ENCODE measurements at regions not wholly inside any gene's neighbourhood (a gene's known extent, or its start where the extent isn't known, plus 50 kb on each side); places are given as distances from the start of the nearest gene placed in this dataset.
"Not testable (repeated sequence)": the region's sequence is repeated elsewhere in the genome, so short reads cannot be mapped to it uniquely, and the experiment has no call there.

DNA sequence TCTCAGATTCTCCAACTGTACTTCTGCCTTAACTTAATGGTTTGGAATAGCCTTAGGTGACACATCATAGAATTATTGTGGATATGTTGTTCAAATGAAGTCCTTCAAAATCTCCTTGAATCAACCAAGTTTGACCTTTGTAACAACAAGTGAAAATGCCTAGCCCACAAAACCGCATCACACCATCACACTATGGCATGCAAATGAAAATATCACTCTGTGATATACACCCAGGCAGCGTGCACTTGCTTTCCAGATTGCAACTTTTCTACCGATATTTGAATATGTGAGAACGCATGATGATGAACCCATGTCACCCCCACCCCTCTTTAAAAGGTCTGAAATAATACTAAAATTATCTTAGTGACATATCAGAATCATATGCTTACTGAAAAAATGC lies 656.7 kb downstream of the GABRG1 start:
- DNase-seq = no peak

DNA sequence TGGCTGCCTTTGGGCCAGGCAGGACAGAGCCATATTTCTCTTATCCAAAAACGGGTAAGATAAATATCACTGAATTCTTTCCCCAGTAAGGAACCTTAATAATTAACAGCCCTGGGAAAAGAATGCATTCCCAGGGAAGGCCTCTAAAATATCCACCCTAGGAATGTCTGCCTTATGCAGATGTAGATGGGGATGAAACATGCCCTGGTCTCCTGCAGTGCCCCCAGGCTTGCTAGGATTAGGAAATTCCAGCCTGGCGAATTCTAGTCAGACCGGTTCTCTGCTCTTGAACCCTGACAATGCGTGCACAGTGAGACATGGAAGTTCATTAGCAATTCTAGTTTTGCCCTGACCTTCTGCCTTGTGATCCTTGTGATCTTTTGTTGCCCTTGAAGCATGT lies 663.7 kb downstream of the GABRG1 start:
- not testable (repeated sequence) for DNase-seq

DNA sequence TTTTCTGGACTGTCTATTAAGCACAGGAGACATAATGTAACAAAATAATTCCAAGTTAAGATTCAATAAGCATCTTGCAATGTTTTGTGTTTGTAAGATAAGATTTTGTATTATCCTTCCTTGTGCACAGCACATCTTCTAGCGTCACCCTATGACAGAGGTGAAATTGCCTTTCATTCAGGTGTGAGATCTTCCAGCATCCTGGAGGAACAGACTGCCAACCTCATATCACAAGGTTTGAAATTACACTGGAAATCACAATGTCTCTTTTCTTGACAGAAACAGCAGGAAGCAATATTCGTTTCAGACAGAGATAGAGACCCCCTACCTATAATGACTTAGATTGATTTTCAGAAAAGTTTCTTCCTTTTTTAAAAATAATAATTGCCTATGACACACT lies 668.6 kb downstream of the GABRG1 start:
- no peak for DNase-seq

DNA sequence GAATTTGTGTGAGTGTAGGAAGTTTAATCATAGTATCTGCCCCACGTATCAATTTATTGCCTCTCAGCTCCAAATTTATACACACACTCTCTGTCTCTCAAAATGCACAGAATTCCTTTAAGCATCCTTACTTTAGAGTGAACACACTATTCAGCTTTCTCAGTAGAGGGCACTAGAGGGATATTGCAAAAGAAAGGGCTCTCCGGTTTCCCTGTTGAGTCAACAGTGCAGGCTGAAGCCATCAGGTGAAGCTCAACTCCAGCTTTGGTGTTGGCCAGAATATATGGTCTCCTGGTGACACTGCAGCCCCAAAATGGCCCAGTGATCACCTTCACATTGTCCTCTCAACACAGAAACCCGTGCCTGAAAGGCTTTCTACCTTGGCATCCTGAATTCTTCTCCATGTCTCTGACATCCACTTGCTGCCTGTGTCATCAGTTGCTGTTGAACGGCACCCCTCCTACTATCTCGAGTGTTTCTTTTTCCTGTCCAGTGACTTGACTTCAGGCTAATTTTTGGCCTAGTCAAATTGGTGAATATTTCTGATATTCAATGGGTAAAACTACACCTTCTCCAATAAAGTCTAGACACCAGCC lies 670.5 kb downstream of the GABRG1 start:
- peak; percentile 17 for DNase-seq

DNA sequence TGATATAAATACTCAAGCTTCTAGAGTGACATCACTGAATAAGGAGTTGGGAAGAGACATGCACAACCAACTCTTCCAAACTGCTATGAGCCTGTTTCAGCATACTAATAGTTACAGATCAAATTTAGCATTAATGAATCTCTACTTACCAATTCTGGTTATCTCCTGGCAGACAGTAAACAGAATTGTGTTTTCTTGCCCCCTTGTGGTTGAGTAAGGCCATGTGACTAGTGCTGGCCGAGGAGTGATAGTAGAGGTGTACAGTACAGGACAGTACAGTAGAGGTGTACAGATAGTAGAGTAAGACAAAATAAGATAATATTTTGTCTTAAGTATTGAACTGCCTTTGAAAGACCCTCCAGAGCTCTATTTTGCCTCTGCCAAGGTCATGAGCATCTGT lies 681.4 kb downstream of the GABRG1 start:
- peak; percentile 3 for DNase-seq

DNA sequence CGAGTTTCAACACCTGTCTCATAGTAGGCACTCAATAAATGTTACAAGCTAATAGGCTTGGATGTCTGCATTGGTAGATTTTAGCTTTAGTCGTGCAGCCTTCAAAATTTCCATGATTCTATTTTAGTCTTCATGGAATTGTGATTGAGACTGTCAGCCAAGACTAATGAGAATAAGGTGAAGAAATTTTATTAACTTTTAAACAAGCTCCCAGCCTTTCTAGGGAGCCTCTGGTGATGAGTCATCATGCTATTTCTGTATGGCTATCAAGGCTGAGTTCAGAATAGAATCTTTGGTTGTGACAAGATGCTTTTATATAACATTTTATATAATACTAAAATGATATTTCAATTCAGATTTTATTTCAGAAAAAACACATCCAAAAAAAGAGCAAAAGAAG lies 685.8 kb downstream of the GABRG1 start:
- no peak for DNase-seq

DNA sequence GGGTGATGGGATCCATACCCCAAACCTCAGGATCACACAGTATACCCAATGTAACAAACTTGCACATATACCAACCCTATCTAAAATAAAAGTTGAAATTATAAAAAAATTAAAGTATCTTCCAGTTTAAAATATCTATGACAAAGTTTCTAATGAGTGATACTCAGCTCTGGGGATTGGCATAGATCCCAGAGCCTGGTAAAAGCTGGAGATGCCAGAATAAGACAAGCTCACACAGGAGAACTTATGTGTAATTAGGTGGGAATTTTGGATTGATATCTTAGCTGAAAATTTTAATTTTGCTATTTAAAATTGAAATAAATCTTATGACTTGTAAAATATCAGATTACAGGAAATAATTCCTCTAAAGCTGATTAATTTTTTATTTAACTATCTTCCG lies 686.5 kb downstream of the GABRG1 start:
- DNase-seq = no peak

DNA sequence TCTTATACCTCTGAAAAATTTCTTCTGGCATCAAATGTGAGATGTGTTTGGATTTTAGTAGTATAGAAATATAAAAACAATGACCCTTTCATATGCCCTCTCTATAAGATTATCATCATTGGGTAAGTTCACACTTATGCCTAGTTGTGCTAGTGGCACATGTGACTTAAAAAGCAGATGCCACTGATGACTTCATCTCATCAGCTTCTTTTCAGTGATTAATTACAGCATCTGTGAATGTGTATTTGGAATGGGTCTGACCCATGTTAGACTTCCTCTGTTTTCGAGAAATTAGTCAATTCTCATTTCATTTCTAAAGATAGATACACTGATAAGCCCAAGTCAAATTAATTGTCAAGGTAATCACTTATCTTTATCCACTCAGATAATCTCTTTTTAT lies 698.7 kb downstream of the GABRG1 start:
- DNase-seq = no peak

DNA sequence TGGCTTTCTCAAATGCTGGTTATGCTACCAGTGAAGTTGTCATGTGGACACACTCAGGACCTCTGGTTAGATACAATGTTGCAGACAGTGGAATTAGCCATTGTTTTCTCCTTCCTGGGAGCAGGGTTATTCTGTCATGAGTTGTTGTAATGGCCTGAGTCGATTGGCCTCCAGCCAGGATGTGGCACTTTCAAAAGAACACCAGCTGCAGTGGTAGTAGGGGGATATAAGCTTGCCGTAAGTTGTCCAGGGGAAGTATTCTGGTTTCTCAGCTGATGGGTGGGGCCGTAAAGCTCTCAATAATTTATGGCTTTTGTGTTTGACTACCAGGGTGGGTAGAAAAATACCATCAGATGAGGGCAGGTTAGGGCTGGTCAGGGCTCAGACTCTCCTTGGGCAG lies 697.5 kb upstream of the GNPDA2 start:
- DNase-seq = no peak

DNA sequence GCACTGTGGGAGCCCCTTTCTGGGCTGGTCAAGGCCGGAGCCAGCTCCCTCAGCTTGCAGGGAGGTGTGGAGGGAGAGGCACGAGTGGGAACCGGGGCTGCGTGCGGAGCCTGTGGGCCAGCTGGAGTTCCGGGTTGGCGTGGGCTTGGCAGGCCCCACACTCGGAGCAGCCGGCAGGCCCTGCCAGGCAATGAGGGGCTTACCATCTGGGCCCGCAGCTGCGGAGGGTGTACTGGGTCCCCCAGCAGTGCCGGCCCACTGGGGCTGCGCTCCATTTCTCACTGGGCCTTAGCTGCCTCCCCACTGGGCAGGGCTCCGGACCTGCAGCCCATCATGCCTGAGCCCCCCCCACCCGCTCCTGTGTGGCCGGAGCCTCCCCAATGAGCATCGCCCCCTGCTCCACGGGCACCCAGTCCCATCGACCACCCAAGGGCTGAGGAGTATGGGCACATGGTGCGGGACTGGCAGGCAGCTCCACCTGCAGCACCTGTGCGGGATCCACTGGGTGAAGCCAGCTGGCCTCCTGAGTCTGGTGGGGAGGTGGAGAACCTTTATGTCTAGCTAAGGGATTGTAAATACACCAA lies 693.8 kb upstream of the GNPDA2 start:
- DNase-seq = not testable (repeated sequence)

DNA sequence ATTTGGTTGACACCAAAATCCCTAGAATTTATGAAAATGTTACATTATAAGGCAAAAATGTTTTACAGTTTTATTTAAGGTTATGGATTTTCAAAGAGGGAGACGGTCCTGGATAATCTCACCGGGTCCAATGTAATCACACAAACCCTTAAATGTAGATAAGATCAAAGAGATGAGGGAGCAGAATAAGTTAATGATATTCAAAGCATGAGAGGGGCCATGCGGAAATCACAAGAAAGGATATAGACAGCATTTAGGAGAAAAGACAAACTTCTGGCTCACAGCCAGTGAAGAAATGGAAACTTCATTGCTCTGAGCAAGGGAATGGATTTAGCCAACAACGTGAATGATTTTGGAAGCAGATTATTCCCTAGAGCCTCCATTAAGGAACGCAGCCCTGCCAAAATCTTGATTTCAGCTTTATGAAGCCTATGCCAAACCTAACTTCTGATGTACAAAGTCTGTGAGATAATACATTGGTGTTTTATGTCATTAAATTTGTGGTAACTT lies 684.4 kb upstream of the GNPDA2 start:
- no peak for DNase-seq

DNA sequence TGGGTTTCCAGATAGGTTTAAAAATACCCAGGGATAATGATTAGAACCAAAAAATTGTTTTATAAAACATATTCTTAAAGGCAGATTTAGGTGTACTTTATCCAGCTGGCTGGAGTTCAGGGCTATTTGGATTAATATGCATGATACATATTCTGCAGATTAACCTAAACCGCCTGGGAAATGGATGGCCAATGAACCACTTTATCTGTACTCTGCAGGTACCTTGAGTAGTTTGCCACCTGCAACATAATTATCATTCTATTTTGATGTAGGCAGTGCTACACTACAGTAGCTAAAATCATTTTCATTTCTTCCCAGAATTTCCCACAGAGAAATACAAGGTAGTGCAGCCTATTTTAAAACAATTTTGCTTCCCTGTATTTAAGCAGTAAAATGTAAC lies 683.2 kb upstream of the GNPDA2 start:
- DNase-seq = no peak

DNA sequence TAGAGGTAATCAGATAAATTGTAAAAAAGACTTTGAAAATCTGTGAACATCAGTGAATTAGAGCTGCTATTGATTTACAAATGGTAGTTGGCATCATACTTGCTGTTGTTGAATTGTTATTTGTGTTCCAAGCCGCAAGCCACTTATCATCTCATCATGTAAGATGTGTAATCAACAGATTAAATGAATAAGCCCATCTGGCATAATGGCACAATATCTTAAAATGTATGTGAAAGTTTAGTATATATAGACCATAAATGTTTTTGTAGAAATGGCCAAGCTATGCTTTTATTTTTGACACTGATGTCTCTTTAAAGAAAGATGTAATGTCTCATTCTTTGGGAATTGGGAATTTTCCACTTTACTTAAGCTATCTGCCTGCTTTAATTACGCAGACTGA lies 682.6 kb upstream of the GNPDA2 start:
- no peak for DNase-seq

DNA sequence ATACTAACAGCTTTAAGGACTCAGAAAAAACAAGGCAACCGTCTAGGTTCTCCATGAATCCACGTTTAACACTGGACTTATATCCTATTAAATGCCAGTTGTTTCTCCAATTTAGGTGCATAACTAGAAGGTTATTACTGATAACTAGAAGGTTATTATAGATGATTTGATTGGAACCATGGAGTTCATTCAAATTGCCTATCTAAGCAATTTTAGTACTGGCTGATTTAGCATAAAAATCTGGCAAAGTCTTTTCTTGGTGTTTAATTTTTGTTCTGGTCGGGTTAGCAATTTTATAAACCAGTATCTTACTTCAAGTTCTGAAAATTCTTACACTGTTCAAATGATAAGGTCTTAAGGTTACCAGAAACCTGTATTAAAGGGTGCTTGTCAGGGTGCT lies 672.8 kb upstream of the GNPDA2 start:
- no peak for DNase-seq

DNA sequence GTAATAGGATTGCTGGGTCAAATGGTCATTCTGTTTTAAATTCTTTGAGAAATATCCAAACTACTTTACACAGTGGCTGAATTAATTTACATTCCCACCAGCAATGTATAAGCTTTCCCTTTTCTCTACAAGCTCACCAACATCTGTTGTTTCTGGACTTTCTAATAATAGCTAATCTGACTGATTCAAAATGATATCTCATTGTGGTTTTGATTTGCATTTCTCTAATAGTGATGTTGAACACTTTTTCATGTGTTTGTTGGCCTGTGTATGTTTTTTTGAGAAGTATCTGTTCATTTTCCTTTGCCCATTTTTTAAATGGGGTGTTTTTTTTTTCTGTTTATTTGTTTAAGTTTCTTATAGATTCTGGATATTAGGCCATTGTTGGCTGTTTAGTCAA lies 659.0 kb upstream of the GNPDA2 start:
- no peak for DNase-seq

DNA sequence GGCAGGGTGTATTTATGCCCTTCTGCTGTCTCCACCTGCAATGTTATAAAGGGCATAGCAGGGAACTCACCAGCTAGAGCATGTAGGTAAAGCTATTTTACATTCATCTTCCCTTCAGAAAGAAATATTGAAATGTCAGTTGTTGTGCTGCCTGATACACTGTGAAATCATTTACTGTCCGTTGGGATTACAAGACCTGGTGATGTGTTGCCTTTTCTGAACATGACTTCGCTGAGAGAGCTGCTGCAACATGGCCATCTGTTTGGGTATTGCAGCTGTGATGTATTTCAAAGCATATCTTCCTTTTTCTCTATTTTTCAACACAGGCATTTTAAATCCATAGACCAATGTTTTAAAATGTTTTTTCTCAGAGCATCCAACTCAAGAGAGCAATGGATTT lies 644.1 kb upstream of the GNPDA2 start:
- no peak for DNase-seq

DNA sequence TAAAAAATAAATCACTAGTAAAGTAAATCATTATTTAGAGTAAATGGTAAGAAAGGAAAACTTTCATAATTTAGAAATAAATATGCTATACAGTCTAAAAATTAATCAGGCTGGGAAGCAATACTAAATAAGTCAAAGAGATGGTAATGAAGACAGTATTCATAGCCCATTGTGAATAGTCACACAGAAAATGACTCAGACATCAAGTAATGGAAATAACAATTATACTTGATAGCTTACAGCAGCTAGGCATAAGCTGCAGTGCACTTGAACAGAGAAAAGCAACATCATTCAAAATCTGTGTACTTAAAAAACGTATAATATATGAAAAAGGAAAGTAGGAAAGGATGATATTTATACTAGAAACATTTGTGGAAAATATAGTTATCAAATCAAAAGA lies 642.5 kb upstream of the GNPDA2 start:
- no peak for DNase-seq

DNA sequence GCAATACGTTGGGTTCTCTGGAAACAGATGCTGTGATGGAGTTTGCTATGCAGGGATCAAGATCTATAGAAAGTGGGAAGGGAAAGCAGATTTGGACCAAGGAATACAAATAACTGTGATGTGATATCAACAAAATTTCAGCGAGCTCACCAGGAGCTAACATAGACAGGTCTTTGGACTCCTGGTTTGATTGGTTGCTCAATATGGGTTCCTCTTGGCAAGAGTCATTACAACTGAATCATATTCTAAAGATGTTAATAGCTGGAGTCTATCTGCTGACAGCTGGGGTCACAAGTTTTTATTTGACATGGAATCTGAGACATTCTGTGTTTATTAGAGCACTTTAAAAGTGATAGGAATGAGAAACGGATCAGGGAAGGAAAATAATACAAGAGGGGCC lies 637.6 kb upstream of the GNPDA2 start:
- no peak for DNase-seq

DNA sequence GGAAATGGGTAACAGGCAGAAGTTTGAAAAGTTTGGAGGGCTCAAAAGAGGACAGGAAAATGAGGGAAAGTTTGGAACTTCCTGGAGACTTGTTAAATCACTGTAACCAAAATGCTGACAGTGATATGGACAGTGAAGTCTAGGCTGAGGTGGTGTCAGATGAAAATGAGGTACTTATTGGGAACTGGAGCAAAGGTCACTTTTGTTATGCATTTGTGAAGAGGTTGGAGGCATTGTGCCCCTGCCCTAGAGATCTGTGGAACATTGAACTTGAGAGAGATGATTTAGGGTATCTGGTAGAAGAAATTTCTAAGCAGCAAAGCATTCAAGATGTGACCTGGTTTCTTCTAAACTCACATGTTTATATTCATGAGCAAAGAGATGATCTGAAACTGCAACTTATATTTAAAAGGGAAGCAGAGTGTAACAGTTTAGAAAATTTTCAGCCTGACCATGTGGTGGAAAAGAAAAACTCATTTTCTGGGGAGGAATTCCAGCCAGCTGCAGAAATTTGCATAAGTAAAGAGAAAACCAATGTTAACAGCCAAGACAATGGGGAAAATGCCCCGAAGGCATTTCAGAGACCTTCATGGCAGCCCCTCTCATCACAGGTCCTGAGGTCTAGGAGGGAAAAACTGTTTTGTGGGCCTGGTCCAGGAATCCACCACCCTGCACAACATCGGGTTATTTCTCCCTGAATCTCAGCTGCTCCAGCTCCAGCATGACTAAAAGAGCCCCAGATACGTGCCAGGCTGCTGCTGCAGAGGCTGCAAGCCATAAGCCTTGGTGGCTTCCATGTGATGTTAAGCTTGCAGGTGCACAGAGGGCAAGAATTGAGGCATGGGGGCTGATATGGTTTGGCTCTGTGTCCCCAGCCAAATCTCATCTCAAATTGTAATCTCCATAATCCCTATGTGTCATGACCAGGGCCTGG lies 632.5 kb upstream of the GNPDA2 start:
- DNase-seq = no peak

DNA sequence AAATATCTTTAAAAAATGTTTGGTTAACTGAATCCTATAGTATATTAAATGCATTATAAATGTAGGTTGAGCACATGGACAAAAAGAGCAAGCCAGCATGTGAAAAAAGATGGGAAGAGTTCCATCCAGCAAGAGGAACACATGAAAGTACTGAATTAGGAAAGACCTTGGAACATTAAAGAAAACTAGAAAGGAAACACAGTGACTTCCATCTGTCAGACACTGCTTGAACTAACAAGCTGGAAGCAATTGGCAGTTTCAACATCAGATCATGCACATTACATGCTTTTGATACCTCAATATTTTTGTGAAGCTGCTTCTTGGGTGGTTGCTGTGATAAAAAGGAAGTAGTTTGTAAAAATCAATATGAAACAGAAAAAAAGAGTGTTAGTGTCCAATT lies 626.8 kb upstream of the GNPDA2 start:
- DNase-seq = no peak

DNA sequence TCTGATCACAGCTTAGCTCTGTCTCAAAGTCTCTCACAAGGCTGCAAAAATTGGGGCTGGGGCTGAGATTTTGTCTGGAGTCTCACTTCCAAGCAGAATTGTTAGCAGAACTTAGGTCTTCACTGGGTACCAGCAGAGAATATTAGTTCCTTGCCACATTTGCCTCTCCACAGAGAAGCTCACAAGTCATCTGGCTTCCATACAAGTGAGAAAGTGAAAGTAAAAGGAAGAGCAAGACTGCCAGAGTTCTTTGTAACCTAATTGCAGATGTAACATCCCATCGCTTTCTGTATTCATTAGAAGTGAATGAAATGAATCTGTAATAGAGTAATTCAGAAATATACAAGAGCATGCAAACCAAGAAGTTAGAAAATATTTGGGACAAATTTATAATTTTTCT lies 624.1 kb upstream of the GNPDA2 start:
- DNase-seq = no peak

DNA sequence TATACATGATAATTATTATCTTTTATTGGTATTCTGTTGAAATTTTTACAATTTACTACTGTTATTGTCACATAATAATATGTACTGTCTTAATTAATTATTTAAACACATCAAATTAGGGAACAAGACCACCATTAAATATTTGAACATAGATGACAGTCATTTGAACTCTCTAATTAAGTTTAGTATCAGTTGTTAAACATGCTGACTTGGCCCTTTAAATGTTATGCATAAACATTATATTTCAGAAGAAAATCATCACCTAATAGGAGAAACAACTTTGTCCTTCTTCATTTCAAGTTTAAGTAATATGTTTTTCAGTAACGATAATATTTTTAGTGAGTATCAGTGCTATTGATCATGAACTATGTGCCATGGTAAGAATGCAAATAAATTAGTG lies 623.5 kb upstream of the GNPDA2 start:
- DNase-seq = no peak

DNA sequence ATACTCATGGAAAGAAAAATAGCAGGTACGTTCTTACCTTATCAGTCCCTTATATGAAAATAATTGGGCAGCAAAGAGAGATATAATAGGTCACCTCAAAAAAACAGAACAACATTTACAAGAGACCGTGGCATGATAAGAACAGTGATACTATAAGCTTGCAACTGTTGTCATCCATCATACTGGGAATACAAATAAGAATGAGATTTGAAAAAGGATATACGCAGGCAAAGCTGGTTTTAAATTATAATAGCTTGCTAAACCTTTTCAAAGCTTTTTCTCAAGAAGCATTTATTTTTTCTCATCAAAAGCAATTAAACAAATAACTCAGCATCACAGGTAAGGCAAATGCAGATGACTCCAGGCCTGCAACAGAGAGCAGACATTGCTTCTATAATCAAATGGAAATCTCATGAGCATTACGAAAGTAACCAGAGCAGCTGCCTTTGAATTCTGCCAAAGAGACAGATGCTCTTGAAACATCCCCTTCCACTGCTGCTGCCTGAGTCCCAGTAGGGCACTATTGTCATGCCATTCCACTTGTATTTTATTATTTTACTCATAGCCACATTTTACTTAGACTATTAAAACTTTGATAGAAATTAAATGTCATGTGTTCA lies 620.6 kb upstream of the GNPDA2 start:
- DNase-seq = no peak

DNA sequence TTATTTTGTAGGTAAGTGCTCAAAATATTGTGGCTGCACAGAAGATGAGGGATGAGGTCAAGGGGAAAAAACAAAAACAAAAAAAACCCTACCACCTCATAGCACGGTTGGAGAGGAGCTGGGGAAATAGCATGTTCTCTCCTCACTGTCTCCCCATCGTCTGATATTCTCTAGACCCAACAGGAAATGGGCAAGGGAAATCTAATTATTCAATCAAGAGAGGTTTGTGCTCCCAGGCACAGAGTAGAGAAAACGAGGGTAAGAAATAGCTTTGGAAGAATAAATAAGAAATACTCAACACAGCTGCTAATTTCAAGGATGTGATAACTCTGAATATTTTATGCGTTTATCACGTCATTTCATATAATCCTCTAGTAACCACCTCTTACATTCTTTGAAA lies 619.2 kb upstream of the GNPDA2 start:
- DNase-seq = no peak

All from RPMI8226 (cell line).